NT2/D1 (cell line): ENCODE measurements at regions not wholly inside any gene's neighbourhood (a gene's known extent, or its start where the extent isn't known, plus 50 kb on each side); places are given as distances from the start of the nearest gene placed in this dataset.

Source experiments
- DNase-seq: peaks from one replicate; pipeline ENCODE4 v3.0.0-alpha.2; 2011; ENCODE audit warnings: low read depth, low spot score
- H3K27me3 ChIP-seq: 2 replicates; pipeline ENCODE4 v1.6.0; 2011; ENCODE audit warnings: mild to moderate bottlenecking; ENCODE audit not compliant: insufficient read length, insufficient read depth
- H3K36me3 ChIP-seq: 2 replicates; pipeline ENCODE4 v1.6.1; 2011; ENCODE audit warnings: mild to moderate bottlenecking, low read length, mixed read lengths; ENCODE audit not compliant: insufficient read depth, insufficient read length
- H3K4me1 ChIP-seq: 2 replicates; pipeline ENCODE4 v1.5.1; 2011; ENCODE audit not compliant: insufficient read depth, insufficient read length
- H3K4me3 ChIP-seq: 2 replicates; pipeline ENCODE4 v1.5.1; 2011; ENCODE audit warnings: low read depth; ENCODE audit not compliant: insufficient read length
- H3K9ac ChIP-seq: 2 replicates; pipeline ENCODE4 v1.6.0; 2011; ENCODE audit warnings: low read depth; ENCODE audit not compliant: insufficient read length
- H3K9me3 ChIP-seq: 2 replicates; pipeline ENCODE4 v1.5.1; 2011; ENCODE audit warnings: mild to moderate bottlenecking, low read length; ENCODE audit not compliant: insufficient read depth
- SUZ12 ChIP-seq: IDR thresholded peaks from 2 replicates; pipeline ENCODE4 v1.6.1; 2011; ENCODE audit not compliant: insufficient read length, insufficient read depth; ENCODE audit errors: extremely low read depth
- YY1 ChIP-seq: IDR thresholded peaks from 2 replicates; pipeline ENCODE4 v1.6.1; 2011; ENCODE audit not compliant: insufficient read length, insufficient read depth
- ZNF274 ChIP-seq: IDR thresholded peaks from 2 replicates; pipeline ENCODE4 v1.6.1; 2011; ENCODE audit warnings: mild to moderate bottlenecking, low read depth, low read length

GRCh38 chr10:23516530-23516929 is 77.7 kb downstream of the OTUD1 start:
- DNase-seq: peak; percentile 27

GRCh38 chr10:23517155-23517554 is 78.3 kb downstream of the OTUD1 start:
- TF ChIP-seq YY1: no peak
- TF ChIP-seq SUZ12: no peak
- no peak for TF ChIP-seq ZNF274
- Histone ChIP-seq H3K27me3 (no peaks in the 10 kb centered on the region), H3K4me1 (no peaks in the 10 kb centered on the region), H3K9me3 (peaks cover 4% of the 10 kb centered on the region), H3K4me3 (no peak overlapping the region), H3K9ac (no peak overlapping the region), H3K36me3 (no peaks in the 10 kb centered on the region)
- no peak for DNase-seq

More at GRCh38 chr10:23516530-23516929, 77.7 kb downstream of the OTUD1 start:
- H3K36me3 ChIP-seq: no peaks in the 10 kb centered on the region
- TF ChIP-seq SUZ12 (no peak), YY1 (no peak), ZNF274 (no peak)
- H3K27me3 ChIP-seq: no peaks in the 10 kb centered on the region
- H3K4me1 ChIP-seq: no peaks in the 10 kb centered on the region
- no peak overlapping the region for H3K4me3 ChIP-seq
- H3K9me3 ChIP-seq: peaks cover 10% of the 10 kb centered on the region
- no peak overlapping the region for H3K9ac ChIP-seq

GRCh38 chr10:23521735-23522134 is 82.9 kb downstream of the OTUD1 start:
- DNase-seq: no peak
- H3K4me3 ChIP-seq: no peak overlapping the region
- H3K36me3 ChIP-seq: no peaks in the 10 kb centered on the region
- TF ChIP-seq ZNF274 (no peak), YY1 (no peak), SUZ12 (no peak)
- H3K4me1 ChIP-seq: no peaks in the 10 kb centered on the region
- H3K27me3 ChIP-seq: no peaks in the 10 kb centered on the region
- H3K9ac ChIP-seq: no peak overlapping the region
- H3K9me3 ChIP-seq: no peaks in the 10 kb centered on the region

GRCh38 chr10:23522345-23522744 is 83.5 kb downstream of the OTUD1 start:
- DNase-seq: no peak
- no peaks in the 10 kb centered on the region for H3K4me1 ChIP-seq

GRCh38 chr10:23523251-23523650 is 84.4 kb downstream of the OTUD1 start:
- DNase-seq: no peak
- TF ChIP-seq YY1 (no peak), SUZ12 (no peak), ZNF274 (no peak)
- Histone ChIP-seq H3K9ac (no peak overlapping the region), H3K27me3 (no peaks in the 10 kb centered on the region), H3K4me3 (no peak overlapping the region), H3K36me3 (no peaks in the 10 kb centered on the region), H3K9me3 (no peaks in the 10 kb centered on the region), H3K4me1 (no peaks in the 10 kb centered on the region)

More at GRCh38 chr10:23522345-23522744, 83.5 kb downstream of the OTUD1 start:
- H3K36me3 ChIP-seq: no peaks in the 10 kb centered on the region
- H3K4me3 ChIP-seq: no peak overlapping the region
- H3K27me3 ChIP-seq: no peaks in the 10 kb centered on the region
- TF ChIP-seq ZNF274 (no peak), YY1 (no peak), SUZ12 (no peak)
- H3K9ac ChIP-seq: no peak overlapping the region
- H3K9me3 ChIP-seq: no peaks in the 10 kb centered on the region

GRCh38 chr10:23525406-23525805 is 86.5 kb downstream of the OTUD1 start:
- DNase-seq: no peak
- no peak overlapping the region for H3K4me3 ChIP-seq
- TF ChIP-seq YY1 (no peak), ZNF274 (no peak), SUZ12 (no peak)

GRCh38 chr10:23528419-23528818 is 89.5 kb downstream of the OTUD1 start:
- TF ChIP-seq ZNF274 (no peak), SUZ12 (no peak), YY1 (no peak)
- no peaks in the 10 kb centered on the region for H3K36me3 ChIP-seq
- H3K27me3 ChIP-seq: no peaks in the 10 kb centered on the region
- DNase-seq: no peak
- H3K9me3 ChIP-seq: no peaks in the 10 kb centered on the region
- no peak overlapping the region for H3K4me3 ChIP-seq
- H3K4me1 ChIP-seq: no peaks in the 10 kb centered on the region
- no peak overlapping the region for H3K9ac ChIP-seq

More at GRCh38 chr10:23525406-23525805, 86.5 kb downstream of the OTUD1 start:
- H3K9me3 ChIP-seq: no peaks in the 10 kb centered on the region
- no peaks in the 10 kb centered on the region for H3K4me1 ChIP-seq
- H3K9ac ChIP-seq: no peak overlapping the region
- no peaks in the 10 kb centered on the region for H3K27me3 ChIP-seq
- no peaks in the 10 kb centered on the region for H3K36me3 ChIP-seq
